ENCODE measurements at regions not wholly inside any gene's neighbourhood (a gene's known extent, or its start where the extent isn't known, plus 50 kb on each side); places are given as distances from the start of the nearest gene placed in this dataset.

DNA sequence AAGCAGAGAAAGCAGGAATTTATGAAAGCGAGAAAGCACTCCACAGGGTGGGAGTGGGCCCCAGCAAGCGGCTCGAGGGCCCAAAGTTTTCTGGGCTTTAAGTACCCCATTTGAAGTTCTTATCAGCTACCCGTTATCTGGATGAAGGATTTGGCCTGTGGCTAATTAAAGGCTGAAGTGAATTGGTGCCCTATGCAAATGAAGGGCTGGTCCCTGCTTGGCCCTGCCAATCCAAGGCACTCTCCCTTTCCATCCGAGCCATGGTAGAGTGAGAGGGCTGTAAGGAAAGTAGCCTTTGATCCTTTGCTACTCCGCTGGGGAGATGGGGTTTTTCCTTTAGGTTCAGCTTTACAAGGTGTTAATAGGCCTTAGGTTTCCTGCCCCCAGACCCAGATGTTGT, 469.3 kb upstream of the CFAP20DC start:
- TF ChIP-seq, protein P1, sequence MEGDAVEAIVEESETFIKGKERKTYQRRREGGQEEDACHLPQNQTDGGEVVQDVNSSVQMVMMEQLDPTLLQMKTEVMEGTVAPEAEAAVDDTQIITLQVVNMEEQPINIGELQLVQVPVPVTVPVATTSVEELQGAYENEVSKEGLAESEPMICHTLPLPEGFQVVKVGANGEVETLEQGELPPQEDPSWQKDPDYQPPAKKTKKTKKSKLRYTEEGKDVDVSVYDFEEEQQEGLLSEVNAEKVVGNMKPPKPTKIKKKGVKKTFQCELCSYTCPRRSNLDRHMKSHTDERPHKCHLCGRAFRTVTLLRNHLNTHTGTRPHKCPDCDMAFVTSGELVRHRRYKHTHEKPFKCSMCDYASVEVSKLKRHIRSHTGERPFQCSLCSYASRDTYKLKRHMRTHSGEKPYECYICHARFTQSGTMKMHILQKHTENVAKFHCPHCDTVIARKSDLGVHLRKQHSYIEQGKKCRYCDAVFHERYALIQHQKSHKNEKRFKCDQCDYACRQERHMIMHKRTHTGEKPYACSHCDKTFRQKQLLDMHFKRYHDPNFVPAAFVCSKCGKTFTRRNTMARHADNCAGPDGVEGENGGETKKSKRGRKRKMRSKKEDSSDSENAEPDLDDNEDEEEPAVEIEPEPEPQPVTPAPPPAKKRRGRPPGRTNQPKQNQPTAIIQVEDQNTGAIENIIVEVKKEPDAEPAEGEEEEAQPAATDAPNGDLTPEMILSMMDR (conservative IDR thresholded peaks at IDR 0.05; ENCODE audit: low read depth in 2 of 2): no peak
- TF ChIP-seq EZH2 (IDR thresholded peaks at IDR 0.05; ENCODE audit: low read depth, unreplicated experiment) (no peak), EZH2phosphoT487 (IDR thresholded peaks at IDR 0.05; ENCODE audit: unreplicated experiment) (no peak), POLR2AphosphoS5 (IDR thresholded peaks at IDR 0.05; ENCODE audit: low read depth) (no peak), CREB1 (CRISPR knock-in tag; IDR thresholded peaks at IDR 0.05; ENCODE audit: low read depth) (no peak), STAT1 (IDR thresholded peaks at IDR 0.05; ENCODE audit: unreplicated experiment) (no peak)
